ENCODE measurements at regions not wholly inside any gene's neighbourhood (a gene's known extent, or its start where the extent isn't known, plus 50 kb on each side); places are given as distances from the start of the nearest gene placed in this dataset.
"Not testable (repeated sequence)": the region's sequence is repeated elsewhere in the genome, so short reads cannot be mapped to it uniquely, and the experiment has no call there.

DNA sequence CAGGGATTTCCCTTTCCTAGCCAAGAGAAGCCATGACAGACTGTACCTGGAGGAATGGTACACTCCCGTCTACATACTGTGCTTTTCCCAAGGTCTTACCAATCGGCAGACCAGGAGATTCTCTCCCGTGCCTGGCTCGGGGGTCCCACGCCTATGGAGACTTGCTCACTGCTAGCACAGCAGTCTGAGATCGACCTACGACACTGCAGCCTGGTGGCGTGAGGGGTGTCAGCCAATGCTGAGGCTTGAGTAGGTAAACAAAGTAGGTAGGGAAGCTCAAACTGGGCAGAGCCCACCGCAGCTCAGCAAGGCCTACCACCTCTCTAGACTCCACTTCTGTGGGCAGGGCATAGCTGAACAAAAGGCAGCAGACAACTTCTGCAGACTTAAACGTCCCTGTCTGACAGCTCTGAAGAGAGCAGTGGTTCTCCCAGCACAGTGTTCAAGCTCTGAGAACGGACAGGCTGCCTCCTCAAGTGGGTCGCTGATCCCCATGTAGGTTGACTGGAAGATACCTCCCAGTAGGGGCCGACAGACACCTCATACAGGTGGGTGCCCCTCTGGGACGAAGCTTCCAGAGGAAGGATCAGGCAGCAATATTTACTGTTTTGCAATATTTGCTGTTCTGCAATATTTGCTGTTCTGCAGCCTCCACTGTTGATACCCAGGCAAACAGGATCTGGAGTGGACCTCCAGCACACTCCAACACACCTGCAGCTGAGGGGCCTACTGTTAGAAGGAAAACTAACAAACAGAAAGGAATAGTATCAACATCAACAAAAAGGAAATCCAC lies 270.4 kb upstream of the TLE3 start:
- not testable (repeated sequence) for TF ChIP-seq POLR2A (IDR thresholded peaks at IDR 0.05)
- TF ChIP-seq, protein P1, sequence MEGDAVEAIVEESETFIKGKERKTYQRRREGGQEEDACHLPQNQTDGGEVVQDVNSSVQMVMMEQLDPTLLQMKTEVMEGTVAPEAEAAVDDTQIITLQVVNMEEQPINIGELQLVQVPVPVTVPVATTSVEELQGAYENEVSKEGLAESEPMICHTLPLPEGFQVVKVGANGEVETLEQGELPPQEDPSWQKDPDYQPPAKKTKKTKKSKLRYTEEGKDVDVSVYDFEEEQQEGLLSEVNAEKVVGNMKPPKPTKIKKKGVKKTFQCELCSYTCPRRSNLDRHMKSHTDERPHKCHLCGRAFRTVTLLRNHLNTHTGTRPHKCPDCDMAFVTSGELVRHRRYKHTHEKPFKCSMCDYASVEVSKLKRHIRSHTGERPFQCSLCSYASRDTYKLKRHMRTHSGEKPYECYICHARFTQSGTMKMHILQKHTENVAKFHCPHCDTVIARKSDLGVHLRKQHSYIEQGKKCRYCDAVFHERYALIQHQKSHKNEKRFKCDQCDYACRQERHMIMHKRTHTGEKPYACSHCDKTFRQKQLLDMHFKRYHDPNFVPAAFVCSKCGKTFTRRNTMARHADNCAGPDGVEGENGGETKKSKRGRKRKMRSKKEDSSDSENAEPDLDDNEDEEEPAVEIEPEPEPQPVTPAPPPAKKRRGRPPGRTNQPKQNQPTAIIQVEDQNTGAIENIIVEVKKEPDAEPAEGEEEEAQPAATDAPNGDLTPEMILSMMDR (IDR thresholded peaks at IDR 0.05) = not testable (repeated sequence)

All from heart left ventricle (tissue), 13 donors.